PC-9 (cell line): ENCODE measurements at regions not wholly inside any gene's neighbourhood (a gene's known extent, or its start where the extent isn't known, plus 50 kb on each side); places are given as distances from the start of the nearest gene placed in this dataset.

Experiments used
- EZH2 ChIP-seq: fragments of 200-600 bp; sonication (generic); IDR thresholded peaks from 2 replicates; pipeline ENCODE4 v1.8.0; 2017; ENCODE audit warnings: antibody characterized with exemption, low read depth
- TF ChIP-seq, protein P1 (sequence below): fragments of 200-600 bp; sonication (generic); conservative IDR thresholded peaks from 2 replicates; pipeline ENCODE4 v1.6.1; 2017; ENCODE audit warnings: mixed run types, antibody characterized with exemption, mild to moderate bottlenecking, moderate library complexity

- TF ChIP-seq, protein P1, sequence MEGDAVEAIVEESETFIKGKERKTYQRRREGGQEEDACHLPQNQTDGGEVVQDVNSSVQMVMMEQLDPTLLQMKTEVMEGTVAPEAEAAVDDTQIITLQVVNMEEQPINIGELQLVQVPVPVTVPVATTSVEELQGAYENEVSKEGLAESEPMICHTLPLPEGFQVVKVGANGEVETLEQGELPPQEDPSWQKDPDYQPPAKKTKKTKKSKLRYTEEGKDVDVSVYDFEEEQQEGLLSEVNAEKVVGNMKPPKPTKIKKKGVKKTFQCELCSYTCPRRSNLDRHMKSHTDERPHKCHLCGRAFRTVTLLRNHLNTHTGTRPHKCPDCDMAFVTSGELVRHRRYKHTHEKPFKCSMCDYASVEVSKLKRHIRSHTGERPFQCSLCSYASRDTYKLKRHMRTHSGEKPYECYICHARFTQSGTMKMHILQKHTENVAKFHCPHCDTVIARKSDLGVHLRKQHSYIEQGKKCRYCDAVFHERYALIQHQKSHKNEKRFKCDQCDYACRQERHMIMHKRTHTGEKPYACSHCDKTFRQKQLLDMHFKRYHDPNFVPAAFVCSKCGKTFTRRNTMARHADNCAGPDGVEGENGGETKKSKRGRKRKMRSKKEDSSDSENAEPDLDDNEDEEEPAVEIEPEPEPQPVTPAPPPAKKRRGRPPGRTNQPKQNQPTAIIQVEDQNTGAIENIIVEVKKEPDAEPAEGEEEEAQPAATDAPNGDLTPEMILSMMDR, result no peak
- TF ChIP-seq EZH2, result no peak
These were observed 494.4 kb downstream of the FUT8 start for GRCh38 chr14:65906948-65907347.
